ENCODE measurements at regions not wholly inside any gene's neighbourhood (a gene's known extent, or its start where the extent isn't known, plus 50 kb on each side); places are given as distances from the start of the nearest gene placed in this dataset.
"Not testable (repeated sequence)": the region's sequence is repeated elsewhere in the genome, so short reads cannot be mapped to it uniquely, and the experiment has no call there.

DNA sequence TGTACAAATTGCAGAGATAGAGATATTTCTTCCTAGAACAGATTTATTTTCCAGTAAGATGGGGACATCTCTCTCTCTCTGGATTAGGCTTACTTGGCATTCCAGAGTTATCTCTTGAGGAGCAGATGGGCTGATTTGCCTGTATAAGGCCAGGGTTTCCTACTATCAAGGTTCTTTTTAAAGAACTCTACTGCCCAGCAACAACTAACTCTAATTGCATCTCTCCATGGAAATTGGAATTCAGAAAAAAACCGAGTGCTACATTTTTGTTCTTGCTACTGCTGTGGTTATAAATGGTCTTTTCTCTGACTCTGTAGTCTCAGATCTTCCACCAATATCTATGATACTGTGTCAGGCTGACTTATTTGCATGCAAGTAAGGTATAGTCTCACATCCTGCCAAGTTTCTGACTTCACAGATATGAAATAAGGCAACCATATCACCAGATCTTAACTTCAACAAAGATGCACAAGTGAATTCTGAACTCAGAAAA is 161.1 kb downstream of the CRPPA start:
- intact Hi-C loops (cut with DNase I) = no loop called here
- TF ChIP-seq, protein P1, sequence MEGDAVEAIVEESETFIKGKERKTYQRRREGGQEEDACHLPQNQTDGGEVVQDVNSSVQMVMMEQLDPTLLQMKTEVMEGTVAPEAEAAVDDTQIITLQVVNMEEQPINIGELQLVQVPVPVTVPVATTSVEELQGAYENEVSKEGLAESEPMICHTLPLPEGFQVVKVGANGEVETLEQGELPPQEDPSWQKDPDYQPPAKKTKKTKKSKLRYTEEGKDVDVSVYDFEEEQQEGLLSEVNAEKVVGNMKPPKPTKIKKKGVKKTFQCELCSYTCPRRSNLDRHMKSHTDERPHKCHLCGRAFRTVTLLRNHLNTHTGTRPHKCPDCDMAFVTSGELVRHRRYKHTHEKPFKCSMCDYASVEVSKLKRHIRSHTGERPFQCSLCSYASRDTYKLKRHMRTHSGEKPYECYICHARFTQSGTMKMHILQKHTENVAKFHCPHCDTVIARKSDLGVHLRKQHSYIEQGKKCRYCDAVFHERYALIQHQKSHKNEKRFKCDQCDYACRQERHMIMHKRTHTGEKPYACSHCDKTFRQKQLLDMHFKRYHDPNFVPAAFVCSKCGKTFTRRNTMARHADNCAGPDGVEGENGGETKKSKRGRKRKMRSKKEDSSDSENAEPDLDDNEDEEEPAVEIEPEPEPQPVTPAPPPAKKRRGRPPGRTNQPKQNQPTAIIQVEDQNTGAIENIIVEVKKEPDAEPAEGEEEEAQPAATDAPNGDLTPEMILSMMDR (IDR thresholded peaks at IDR 0.05) = no peak
- Histone ChIP-seq H3K36me3 (ENCODE audit: insufficient read depth in 1 of 2, low read depth in 1 of 2) (no peaks in the 10 kb centered on the region), H3K9me3 (no peaks in the 10 kb centered on the region), H3K27ac (no peak overlapping the region), H3K27me3 (ENCODE audit: insufficient read depth in 3 of 3, low read length in 2 of 3) (no peaks in the 10 kb centered on the region), H3K4me3 (no peak overlapping the region), H3K4me1 (no peaks in the 10 kb centered on the region)
- WGBS, 3 donors = 37 to 54% (median 53%) methylated on average over 1 of the region's 1 CpG
- DNase-seq (no peak), ATAC-seq (no peak)

DNA sequence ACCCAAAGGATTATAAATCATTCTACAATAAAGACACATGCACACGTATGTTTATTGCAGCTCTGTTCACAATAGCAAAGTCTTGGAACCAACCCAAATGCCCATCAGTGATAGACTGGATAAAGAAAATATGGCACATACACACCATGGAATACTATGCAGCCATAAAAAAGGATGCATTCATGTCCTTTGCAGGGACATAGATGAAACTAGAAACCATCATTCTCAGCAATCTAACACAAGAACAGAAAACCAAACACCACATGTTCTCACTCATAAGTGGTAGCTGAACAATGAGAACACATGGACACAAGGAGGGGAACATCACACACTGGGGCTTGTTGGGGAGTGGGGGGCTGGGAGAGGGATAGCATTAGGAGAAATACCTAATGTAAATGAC is 164.9 kb downstream of the CRPPA start:
- H3K27ac ChIP-seq; H3K4me1 ChIP-seq; ATAC-seq; H3K27me3 ChIP-seq (ENCODE audit: insufficient read depth in 3 of 3, low read length in 2 of 3); H3K9me3 ChIP-seq; H3K36me3 ChIP-seq (ENCODE audit: insufficient read depth in 1 of 2, low read depth in 1 of 2); intact Hi-C loops (cut with DNase I); H3K4me3 ChIP-seq; DNase-seq: not testable (repeated sequence)
- WGBS, 3 donors = 92 to 93% (median 92%) methylated on average over 1 of the region's 1 CpG

DNA sequence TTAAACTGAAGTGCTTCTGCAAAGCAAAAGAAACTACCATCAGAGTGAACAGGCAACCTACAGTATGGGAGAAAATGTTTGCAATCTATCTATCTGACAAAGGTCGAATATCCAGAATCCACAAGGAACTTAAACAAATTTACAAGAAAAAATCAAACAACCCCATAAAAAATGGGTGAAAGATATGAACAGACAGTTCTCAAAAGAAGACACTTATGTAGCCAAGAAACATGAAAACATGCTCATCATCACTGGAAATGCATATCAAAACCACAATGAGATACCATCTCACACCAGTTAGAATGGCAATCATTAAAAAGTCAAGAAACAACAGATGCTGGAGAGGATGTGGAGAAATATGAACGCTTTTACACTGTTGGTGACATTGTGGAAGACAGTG is 165.4 kb downstream of the CRPPA start:
- H3K27ac ChIP-seq; H3K4me3 ChIP-seq; ATAC-seq; H3K36me3 ChIP-seq (ENCODE audit: insufficient read depth in 1 of 2, low read depth in 1 of 2); H3K9me3 ChIP-seq; intact Hi-C loops (cut with DNase I); DNase-seq; H3K27me3 ChIP-seq (ENCODE audit: insufficient read depth in 3 of 3, low read length in 2 of 3); H3K4me1 ChIP-seq: not testable (repeated sequence)
- 92 to 100% (median 96%) methylated on average over 2 of the region's 2 CpGs for WGBS, 3 donors

DNA sequence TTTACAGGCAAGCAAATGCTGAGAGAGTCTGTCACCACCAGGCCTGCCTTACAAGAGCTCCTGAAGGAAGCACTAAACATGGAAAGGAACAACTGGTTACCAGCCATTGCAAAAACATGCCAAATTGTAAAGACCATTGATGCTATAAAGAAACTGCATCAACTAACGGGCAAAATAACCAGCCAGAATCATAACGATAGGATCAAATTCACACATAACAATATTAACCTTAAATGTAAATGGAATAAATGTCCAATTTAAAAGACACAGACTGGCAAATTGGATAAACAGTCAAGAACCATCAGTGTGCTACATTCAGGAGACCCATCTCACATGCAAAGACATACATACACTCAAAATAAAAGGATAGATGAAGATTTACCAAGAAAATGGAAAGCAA is 170.7 kb downstream of the CRPPA start:
- intact Hi-C loops (cut with DNase I); DNase-seq; ATAC-seq; H3K4me3 ChIP-seq; H3K27ac ChIP-seq; H3K4me1 ChIP-seq; H3K27me3 ChIP-seq (ENCODE audit: insufficient read depth in 3 of 3, low read length in 2 of 3); H3K9me3 ChIP-seq; H3K36me3 ChIP-seq (ENCODE audit: insufficient read depth in 1 of 2, low read depth in 1 of 2): not testable (repeated sequence)
- 91 to 99% (median 98%) methylated on average over 2 of the region's 2 CpGs for whole genome bisulfite sequencing, 3 donors

DNA sequence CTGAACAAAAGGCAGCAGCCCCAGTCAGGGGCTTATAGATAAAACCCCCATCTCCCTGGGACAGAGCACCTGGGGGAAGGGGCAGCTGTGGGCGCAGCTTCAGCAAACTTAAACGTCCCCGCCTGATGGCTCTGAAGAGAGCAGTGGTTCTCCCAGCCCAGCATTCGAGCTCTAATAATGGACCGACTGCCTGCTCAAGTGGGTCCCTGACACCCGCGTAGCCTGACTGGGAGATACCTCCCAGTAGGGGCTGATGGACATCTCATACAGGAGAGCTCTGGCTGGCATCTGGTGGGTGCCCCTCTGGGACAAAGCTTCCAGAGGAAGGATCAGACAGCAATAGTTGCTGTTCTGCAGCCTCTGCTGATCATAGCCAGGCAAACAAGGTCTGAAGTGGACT is 172.1 kb downstream of the CRPPA start:
- H3K27ac ChIP-seq; intact Hi-C loops (cut with DNase I); H3K36me3 ChIP-seq (ENCODE audit: insufficient read depth in 1 of 2, low read depth in 1 of 2); H3K9me3 ChIP-seq; H3K27me3 ChIP-seq (ENCODE audit: insufficient read depth in 3 of 3, low read length in 2 of 3); ATAC-seq; DNase-seq; H3K4me1 ChIP-seq; H3K4me3 ChIP-seq: not testable (repeated sequence)
- WGBS, 3 donors = 93 to 95% (median 95%) methylated on average over 7 of the region's 7 CpGs

DNA sequence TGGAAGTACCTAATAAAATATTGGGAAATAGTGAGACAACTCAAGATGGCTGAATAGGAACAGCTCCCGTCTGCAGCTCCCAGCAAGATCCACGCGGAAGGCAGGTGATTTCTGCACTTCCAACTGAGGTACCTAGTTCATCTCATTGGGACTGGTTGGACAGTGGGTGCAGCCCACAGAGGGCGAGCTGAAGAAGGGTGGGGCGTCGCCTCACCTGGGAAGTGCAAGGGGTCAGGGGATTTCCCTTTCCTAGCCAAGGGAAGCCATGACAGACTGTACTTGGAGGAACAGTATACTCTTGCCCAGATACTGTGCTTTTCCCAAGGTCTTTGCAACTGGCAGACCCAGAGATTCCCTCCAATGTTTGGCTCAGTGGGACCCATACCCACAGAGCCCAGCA is 172.8 kb downstream of the CRPPA start:
- intact Hi-C loops (cut with DNase I); H3K36me3 ChIP-seq (ENCODE audit: insufficient read depth in 1 of 2, low read depth in 1 of 2); H3K4me1 ChIP-seq; H3K27me3 ChIP-seq (ENCODE audit: insufficient read depth in 3 of 3, low read length in 2 of 3); ATAC-seq; H3K27ac ChIP-seq; H3K9me3 ChIP-seq; H3K4me3 ChIP-seq; DNase-seq: not testable (repeated sequence)
- 96 to 97% (median 97%) methylated on average over 6 of the region's 6 CpGs for WGBS, 3 donors

DNA sequence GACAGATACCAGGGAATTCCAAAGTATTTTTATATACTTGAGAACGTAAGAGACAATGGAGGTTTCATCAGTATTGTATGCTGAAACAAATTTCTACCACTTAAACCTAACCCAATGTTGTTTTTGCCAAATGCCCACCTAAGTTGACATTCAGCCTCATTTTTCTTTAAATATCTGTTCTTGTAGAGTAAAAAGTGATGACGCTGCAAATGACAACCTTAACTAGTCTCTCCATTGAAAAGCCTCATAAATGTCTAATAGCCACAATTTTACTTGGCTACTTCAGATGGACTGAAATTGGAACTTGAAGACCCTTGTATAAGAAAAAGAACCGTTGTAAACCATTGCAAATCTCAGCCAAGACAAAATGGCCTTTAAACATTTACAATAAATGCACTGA is 176.9 kb downstream of the CRPPA start:
- no peaks in the 10 kb centered on the region for H3K36me3 ChIP-seq (ENCODE audit: insufficient read depth in 1 of 2, low read depth in 1 of 2)
- no peaks in the 10 kb centered on the region for H3K27me3 ChIP-seq (ENCODE audit: insufficient read depth in 3 of 3, low read length in 2 of 3)
- ATAC-seq (no peak), DNase-seq (no peak)
- no peak overlapping the region for H3K27ac ChIP-seq
- intact Hi-C loops (cut with DNase I) = no loop called here
- no peaks in the 10 kb centered on the region for H3K4me1 ChIP-seq
- H3K9me3 ChIP-seq = no peaks in the 10 kb centered on the region
- TF ChIP-seq, protein P1 (IDR thresholded peaks at IDR 0.05) = no peak
- WGBS, 3 donors = 75 to 91% (median 75%) methylated on average over 3 of the region's 3 CpGs
- no peak overlapping the region for H3K4me3 ChIP-seq
